Endothelial cell of umbilical vein (primary cell): ENCODE measurements at regions not wholly inside any gene's neighbourhood (a gene's known extent, or its start where the extent isn't known, plus 50 kb on each side); places are given as distances from the start of the nearest gene placed in this dataset.

Source experiments
- BruUV-seq: library from RNA; stranded (reverse); fragments of 400-500 nt; replicated peaks from 2 replicates; lab custom pipeline; 2021; lab: Mats Ljungman, UMichigan
- CTCF ChIA-PET: fragments of 300-600, 350-600 bp; sonication (Branson Sonifier 250); formaldehyde crosslinking; loops from one replicate; lab custom pipeline; 2021; ENCODE audit warnings: antibody characterized with exemption, inconsistent platforms; lab: Charles Lee
- POLR2A ChIA-PET: fragments of 300-600, 350-600 bp; sonication (Branson Sonifier 250); formaldehyde crosslinking; loops from one replicate; lab custom pipeline; 2021; ENCODE audit warnings: antibody characterized with exemption, inconsistent platforms; lab: Charles Lee
- DNase-seq: peaks from one replicate; pipeline ENCODE4 v3.0.0-alpha.2; 2011; ENCODE audit warnings: low read depth, low spot score
- FAIRE-seq: peaks from 2 replicates; lab custom pipeline; 2011; peaks lifted over from hg19 to GRCh38; lab: Jason Lieb, UNC
- H2AFZ ChIP-seq: 2 replicates; pipeline ENCODE4 v1.6.0; 2012; ENCODE audit warnings: low read depth, low read length, control low read depth, inconsistent platforms
- H3K27ac ChIP-seq: 2 replicates; pipeline ENCODE4 v1.5.1; 2011; ENCODE audit warnings: low read depth, mild to moderate bottlenecking, control low read depth, low read length, moderate library complexity; ENCODE audit not compliant: insufficient read depth
- H3K27me3 ChIP-seq, 2 experiments: 2 replicates each; pipeline versions ENCODE4 v1.6.0 to v1.6.1; 2011; ENCODE audit warnings: low read length in 2 of 2, mixed read lengths in 1 of 2; ENCODE audit not compliant: control insufficient read depth in 2 of 2, insufficient read depth in 2 of 2
- H3K36me3 ChIP-seq, 2 experiments: 2 replicates in 1 of 2; 3 replicates in 1 of 2; pipeline ENCODE4 v1.5.1; 2011; ENCODE audit warnings: low read length in 2 of 2, mild to moderate bottlenecking in 1 of 2, moderate library complexity in 1 of 2; ENCODE audit not compliant: control insufficient read depth in 2 of 2, insufficient read depth in 2 of 2; ENCODE audit errors: extremely low read depth in 1 of 2
- H3K4me1 ChIP-seq: 3 replicates; pipeline ENCODE4 v1.5.1; 2011; ENCODE audit warnings: mild to moderate bottlenecking, low read length; ENCODE audit not compliant: control insufficient read depth, insufficient read depth; ENCODE audit errors: extremely low read depth
- H3K4me2 ChIP-seq: 2 replicates; pipeline ENCODE4 v1.6.1; 2011; ENCODE audit warnings: low read length, control low read depth, mixed read lengths; ENCODE audit not compliant: insufficient read depth
- H3K4me3 ChIP-seq, 3 experiments: fragments of 200-600 bp in 1 of 3; sonication (generic), shearing (Covaris generic) in 1 of 3; replicated peaks in 1 of 3; 2 replicates each; pipeline ENCODE4 v1.5.1; 2011 to 2016; ENCODE audit warnings: control low read depth in 3 of 3, low read length in 3 of 3, mild to moderate bottlenecking in 2 of 3, inconsistent platforms in 1 of 3, low read depth in 1 of 3, moderate library complexity in 1 of 3; ENCODE audit not compliant: insufficient read depth in 1 of 3
- H3K79me2 ChIP-seq: 2 replicates; pipeline ENCODE4 v1.6.0; 2012; ENCODE audit warnings: low read length, inconsistent platforms; ENCODE audit not compliant: control insufficient read depth, insufficient read depth
- H3K9ac ChIP-seq: replicated peaks from 2 replicates; pipeline ENCODE3; 2011; ENCODE audit warnings: low read length, control low read depth; ENCODE audit not compliant: insufficient read depth; ENCODE audit errors: extremely low read depth
- H3K9me1 ChIP-seq: replicated peaks from 3 replicates; pipeline ENCODE4 v1.6.0; 2011; ENCODE audit warnings: mild to moderate bottlenecking, low read length; ENCODE audit not compliant: control insufficient read depth, insufficient read depth; ENCODE audit errors: extremely low read depth
- H3K9me3 ChIP-seq: replicated peaks from 2 replicates; pipeline ENCODE4 v1.5.1; 2012; ENCODE audit warnings: low read length, inconsistent platforms; ENCODE audit not compliant: control insufficient read depth, insufficient read depth
- H4K20me1 ChIP-seq: replicated peaks from 2 replicates; pipeline ENCODE3; 2011; ENCODE audit warnings: mild to moderate bottlenecking, low read length; ENCODE audit not compliant: control insufficient read depth, insufficient read depth; ENCODE audit errors: extremely low read depth
- EZH2 ChIP-seq: IDR thresholded peaks from 2 replicates; pipeline ENCODE4 v1.6.1; 2012; ENCODE audit warnings: borderline replicate concordance, low read depth, mild to moderate bottlenecking, moderate library complexity, low read length, inconsistent platforms; ENCODE audit not compliant: severe bottlenecking
- FOS ChIP-seq: IDR thresholded peaks from 2 replicates; pipeline ENCODE4 v1.6.1; 2011; ENCODE audit warnings: mild to moderate bottlenecking, low read length, moderate library complexity, borderline replicate concordance; ENCODE audit not compliant: insufficient read depth
- GATA2 ChIP-seq: IDR thresholded peaks from 2 replicates; pipeline ENCODE4 v1.7.0; 2011; ENCODE audit warnings: low read depth, mild to moderate bottlenecking, moderate library complexity, mixed read lengths, low read length; ENCODE audit not compliant: insufficient read length, insufficient read depth
- JUN ChIP-seq: IDR thresholded peaks from 2 replicates; pipeline ENCODE4 v1.6.1; 2011; ENCODE audit warnings: borderline replicate concordance, low read depth; ENCODE audit not compliant: insufficient read length, insufficient read depth
- MYC ChIP-seq: IDR thresholded peaks from one replicate; pipeline ENCODE4 v1.6.1; 2011; ENCODE audit warnings: mild to moderate bottlenecking, low read depth, low read length
- POLR2A ChIP-seq: IDR thresholded peaks from 2 replicates; pipeline ENCODE4 v1.6.1; 2012; ENCODE audit warnings: low read depth, mild to moderate bottlenecking, control low read depth, low read length
- POLR2AphosphoS5 ChIP-seq: IDR thresholded peaks from 2 replicates; pipeline ENCODE4 v1.6.1; 2012; ENCODE audit warnings: low read depth, mild to moderate bottlenecking, control low read depth, low read length, moderate library complexity; ENCODE audit not compliant: insufficient read depth
- dilution Hi-C: fragments of 300-500 bp; cut with MboI; formaldehyde crosslinking; loops from one replicate; pipeline ENCODE4 v1.15.0; 2019; ENCODE audit warnings: low sequenced_read_pairs; ENCODE audit not compliant: extremely low pct_ligation_motif_present
- intact Hi-C: fragments of 100-400 bp; cut with micrococcal nuclease; formaldehyde crosslinking; loops from one replicate; pipeline ENCODE4 v1.10.0; 2022
- TF ChIP-seq, protein P1 (sequence below), 2 donors: IDR thresholded peaks; 1 replicate in 1 of 2; 2 replicates in 1 of 2; pipeline ENCODE4 v1.5.1; 2011; ENCODE audit warnings: low read length in 2 of 2, mild to moderate bottlenecking in 2 of 2, moderate library complexity in 2 of 2, control low read depth in 1 of 2, inconsistent platforms in 1 of 2, low read depth in 1 of 2; ENCODE audit not compliant: insufficient read depth in 1 of 2; ENCODE audit errors: extremely low read depth in 1 of 2
- TF ChIP-seq, protein P2 (sequence below): IDR thresholded peaks from 2 replicates; pipeline ENCODE4 v1.6.1; 2011; ENCODE audit not compliant: insufficient read depth, insufficient read length

DNA sequence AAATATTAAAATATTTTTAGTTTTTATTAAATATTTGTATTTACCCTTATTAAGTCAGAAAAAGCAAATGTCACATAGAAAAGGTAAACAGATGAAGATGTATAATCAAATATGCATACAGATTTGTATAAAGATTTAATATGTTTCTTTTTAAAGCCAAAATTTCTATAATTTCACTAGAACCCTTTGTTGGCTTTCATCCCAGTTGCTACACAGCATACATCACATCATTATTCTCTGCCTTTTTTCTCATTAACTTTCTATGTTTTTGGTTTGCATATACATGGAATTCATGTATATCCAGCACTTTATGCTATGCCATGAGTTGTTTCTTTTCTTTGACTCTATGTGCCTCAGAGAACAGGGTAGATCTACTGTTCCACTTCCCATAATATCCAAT, 957.9 kb upstream of the ADGRL2 start:
- Histone ChIP-seq H3K9me1 (no peaks in the 10 kb centered on the region), H3K27me3 (no peaks in the 10 kb centered on the region), H3K9me3 (no peaks in the 10 kb centered on the region), H3K4me2 (no peak overlapping the region), H3K27ac (no peak overlapping the region), H3K9ac (no peak overlapping the region), H3K36me3 (no peaks in the 10 kb centered on the region), H3K79me2 (no peaks in the 10 kb centered on the region), H3K4me3 (no peak overlapping the region), H4K20me1 (no peaks in the 10 kb centered on the region), H2AFZ (no peak overlapping the region), H3K4me1 (no peaks in the 10 kb centered on the region)
- FAIRE-seq (no peak), DNase-seq (no peak)
- intact Hi-C loops (no loop called here), dilution Hi-C loops (no loop called here)
- CTCF ChIA-PET = interaction anchor here (1.0 to 2.0 kb wide), 4 partner anchors 9 to 53 kb away, joined by 3 to 6 read pairs (median 4); no protein-coding TSS in a partner anchor
- BruUV-seq = no TSS peak
- TF ChIP-seq FOS (no peak), POLR2A (no peak), JUN (no peak), MYC (no peak), GATA2 (no peak), EZH2 (no peak), POLR2AphosphoS5 (no peak)
- TF ChIP-seq, protein P1, sequence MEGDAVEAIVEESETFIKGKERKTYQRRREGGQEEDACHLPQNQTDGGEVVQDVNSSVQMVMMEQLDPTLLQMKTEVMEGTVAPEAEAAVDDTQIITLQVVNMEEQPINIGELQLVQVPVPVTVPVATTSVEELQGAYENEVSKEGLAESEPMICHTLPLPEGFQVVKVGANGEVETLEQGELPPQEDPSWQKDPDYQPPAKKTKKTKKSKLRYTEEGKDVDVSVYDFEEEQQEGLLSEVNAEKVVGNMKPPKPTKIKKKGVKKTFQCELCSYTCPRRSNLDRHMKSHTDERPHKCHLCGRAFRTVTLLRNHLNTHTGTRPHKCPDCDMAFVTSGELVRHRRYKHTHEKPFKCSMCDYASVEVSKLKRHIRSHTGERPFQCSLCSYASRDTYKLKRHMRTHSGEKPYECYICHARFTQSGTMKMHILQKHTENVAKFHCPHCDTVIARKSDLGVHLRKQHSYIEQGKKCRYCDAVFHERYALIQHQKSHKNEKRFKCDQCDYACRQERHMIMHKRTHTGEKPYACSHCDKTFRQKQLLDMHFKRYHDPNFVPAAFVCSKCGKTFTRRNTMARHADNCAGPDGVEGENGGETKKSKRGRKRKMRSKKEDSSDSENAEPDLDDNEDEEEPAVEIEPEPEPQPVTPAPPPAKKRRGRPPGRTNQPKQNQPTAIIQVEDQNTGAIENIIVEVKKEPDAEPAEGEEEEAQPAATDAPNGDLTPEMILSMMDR (IDR thresholded peaks at IDR 0.05; ENCODE audit: extremely low read depth in 1 of 2, insufficient read depth in 1 of 2, low read depth in 1 of 2, low read length in 2 of 2) = no peak
- TF ChIP-seq, protein P2, sequence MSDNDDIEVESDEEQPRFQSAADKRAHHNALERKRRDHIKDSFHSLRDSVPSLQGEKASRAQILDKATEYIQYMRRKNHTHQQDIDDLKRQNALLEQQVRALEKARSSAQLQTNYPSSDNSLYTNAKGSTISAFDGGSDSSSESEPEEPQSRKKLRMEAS = no peak
- POLR2A ChIA-PET = no interaction called here
